WERI-Rb-1 (cell line): ENCODE measurements at regions not wholly inside any gene's neighbourhood (a gene's known extent, or its start where the extent isn't known, plus 50 kb on each side); places are given as distances from the start of the nearest gene placed in this dataset.

Experiments
- DNase-seq: peaks from one replicate; pipeline ENCODE4 v3.0.0-alpha.2; 2020
- H3K27ac ChIP-seq: fragments of 250-450 bp; sonication (Bioruptor Pico); 2 replicates; pipeline ENCODE4 v1.5.1; 2020; ENCODE audit warnings: mild to moderate bottlenecking, moderate library complexity
- H3K27me3 ChIP-seq: fragments of 250-450 bp; sonication (Bioruptor Pico); 2 replicates; pipeline ENCODE4 v1.5.1; 2021; ENCODE audit warnings: mild to moderate bottlenecking, low read depth, moderate library complexity; ENCODE audit not compliant: insufficient read depth, severe bottlenecking
- H3K36me3 ChIP-seq: fragments of 250-450 bp; sonication (Bioruptor Pico); 2 replicates; pipeline ENCODE4 v1.5.1; 2020; ENCODE audit warnings: mild to moderate bottlenecking, moderate library complexity
- H3K4me3 ChIP-seq: 2 replicates; pipeline ENCODE4 v1.5.1; 2011; ENCODE audit warnings: low read depth, mild to moderate bottlenecking, control low read depth, low read length
- H3K9me3 ChIP-seq: fragments of 250-450 bp; sonication (Bioruptor Pico); 2 replicates; pipeline ENCODE4 v1.5.1; 2021; ENCODE audit warnings: mild to moderate bottlenecking, moderate library complexity; ENCODE audit not compliant: severe bottlenecking
- TF ChIP-seq, protein P1 (sequence below): IDR thresholded peaks from 2 replicates; pipeline ENCODE4 v1.5.1; 2011; ENCODE audit warnings: low read depth, mild to moderate bottlenecking, control low read depth, inconsistent platforms, low read length

DNA sequence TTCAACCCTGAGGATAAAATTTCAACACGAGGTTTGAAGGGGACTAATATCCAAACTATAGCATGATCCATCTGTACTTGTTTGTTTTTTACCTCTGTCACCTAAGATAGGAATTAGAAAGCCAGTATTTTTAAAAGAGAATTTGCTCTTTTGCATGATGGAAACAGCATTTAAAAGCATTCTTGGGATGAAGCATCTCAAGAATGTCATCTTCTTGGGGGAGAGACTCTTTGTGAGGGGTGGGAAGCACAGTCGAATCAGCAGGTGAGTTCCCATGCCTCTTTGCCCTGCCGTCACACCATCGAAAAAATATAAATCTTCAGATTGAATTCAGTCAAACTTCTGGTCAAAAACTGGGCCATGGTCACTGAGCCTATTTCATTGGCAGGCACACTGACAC is 55.3 kb upstream of the BCHE start:
- Histone ChIP-seq H3K27me3 (no peaks in the 10 kb centered on the region), H3K36me3 (no peaks in the 10 kb centered on the region), H3K9me3 (no peaks in the 10 kb centered on the region), H3K4me3 (no peak overlapping the region), H3K27ac (no peak overlapping the region)
- TF ChIP-seq, protein P1, sequence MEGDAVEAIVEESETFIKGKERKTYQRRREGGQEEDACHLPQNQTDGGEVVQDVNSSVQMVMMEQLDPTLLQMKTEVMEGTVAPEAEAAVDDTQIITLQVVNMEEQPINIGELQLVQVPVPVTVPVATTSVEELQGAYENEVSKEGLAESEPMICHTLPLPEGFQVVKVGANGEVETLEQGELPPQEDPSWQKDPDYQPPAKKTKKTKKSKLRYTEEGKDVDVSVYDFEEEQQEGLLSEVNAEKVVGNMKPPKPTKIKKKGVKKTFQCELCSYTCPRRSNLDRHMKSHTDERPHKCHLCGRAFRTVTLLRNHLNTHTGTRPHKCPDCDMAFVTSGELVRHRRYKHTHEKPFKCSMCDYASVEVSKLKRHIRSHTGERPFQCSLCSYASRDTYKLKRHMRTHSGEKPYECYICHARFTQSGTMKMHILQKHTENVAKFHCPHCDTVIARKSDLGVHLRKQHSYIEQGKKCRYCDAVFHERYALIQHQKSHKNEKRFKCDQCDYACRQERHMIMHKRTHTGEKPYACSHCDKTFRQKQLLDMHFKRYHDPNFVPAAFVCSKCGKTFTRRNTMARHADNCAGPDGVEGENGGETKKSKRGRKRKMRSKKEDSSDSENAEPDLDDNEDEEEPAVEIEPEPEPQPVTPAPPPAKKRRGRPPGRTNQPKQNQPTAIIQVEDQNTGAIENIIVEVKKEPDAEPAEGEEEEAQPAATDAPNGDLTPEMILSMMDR, result no peak
- no peak for DNase-seq
